Activated CD8-positive, alpha-beta memory T cell treated with anti-CD3 and anti-CD28 coated beads for 1 hour (primary cell): ENCODE measurements at regions not wholly inside any gene's neighbourhood (a gene's known extent, or its start where the extent isn't known, plus 50 kb on each side); places are given as distances from the start of the nearest gene placed in this dataset.
"Not testable (repeated sequence)": the region's sequence is repeated elsewhere in the genome, so short reads cannot be mapped to it uniquely, and the experiment has no call there.

Experiments
- DNase-seq, 2 donors: peaks; one replicate each; pipeline ENCODE4 v3.0.0-alpha.2; 2020; ENCODE audit warnings: low read depth in 1 of 2; ENCODE audit errors: extremely low read depth in 1 of 2

DNA sequence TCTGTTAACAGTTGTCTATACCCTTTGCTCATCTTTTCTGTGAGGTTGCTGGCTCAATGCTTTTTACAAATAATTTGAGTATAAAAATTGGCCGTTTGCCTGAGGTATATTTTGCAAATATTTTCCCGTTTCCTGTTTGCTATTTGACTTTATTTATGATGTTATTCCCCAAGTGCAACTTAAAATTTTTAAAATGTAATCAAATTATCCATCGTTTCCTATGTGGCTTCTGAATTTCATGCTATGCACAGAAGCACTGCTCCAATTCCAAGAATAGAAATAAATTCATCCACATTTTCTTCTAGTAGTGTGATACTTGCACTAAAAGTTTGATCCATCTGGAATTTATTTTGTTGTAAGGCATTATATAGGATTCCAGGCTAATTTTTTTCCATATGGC, 123.6 kb downstream of the ZNF608 start:
- no peak for DNase-seq

DNA sequence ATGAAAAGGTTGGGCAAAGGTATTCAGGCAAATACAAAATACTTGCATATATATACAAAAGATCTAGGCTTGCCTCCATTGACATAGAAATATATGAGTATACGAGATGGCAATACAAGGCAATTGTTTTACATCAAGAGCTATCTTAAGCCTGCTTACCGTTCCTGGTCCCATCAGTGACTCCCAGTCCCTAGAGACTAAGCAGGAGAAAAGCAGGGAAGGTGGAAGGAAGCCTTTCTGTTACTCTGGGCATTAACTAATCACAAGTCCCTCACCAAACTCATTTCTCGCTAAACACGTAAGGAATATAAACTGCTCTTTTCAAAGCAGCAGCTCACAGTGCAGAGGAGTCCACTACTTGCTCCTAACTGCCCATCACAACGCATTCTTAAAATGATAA, 125.2 kb downstream of the ZNF608 start:
- no peak for DNase-seq

DNA sequence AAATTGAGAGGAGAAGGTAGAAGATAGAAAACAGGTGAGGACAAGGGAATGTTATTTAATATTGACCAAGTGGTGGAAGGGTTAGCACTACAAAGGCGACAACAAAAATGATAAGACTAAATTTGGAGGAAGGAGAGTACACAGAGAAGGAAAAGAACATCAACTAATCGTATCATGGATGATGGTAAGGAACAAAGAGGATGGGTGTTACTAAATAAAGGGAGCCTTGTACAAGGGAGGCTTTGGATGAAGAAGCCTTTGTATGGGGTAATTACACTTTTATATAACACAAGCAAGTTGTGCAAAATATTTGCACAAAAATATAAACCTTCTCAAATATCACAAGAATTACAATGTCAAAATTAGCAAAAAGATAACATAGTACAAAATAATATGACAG, 125.7 kb downstream of the ZNF608 start:
- no peak for DNase-seq

DNA sequence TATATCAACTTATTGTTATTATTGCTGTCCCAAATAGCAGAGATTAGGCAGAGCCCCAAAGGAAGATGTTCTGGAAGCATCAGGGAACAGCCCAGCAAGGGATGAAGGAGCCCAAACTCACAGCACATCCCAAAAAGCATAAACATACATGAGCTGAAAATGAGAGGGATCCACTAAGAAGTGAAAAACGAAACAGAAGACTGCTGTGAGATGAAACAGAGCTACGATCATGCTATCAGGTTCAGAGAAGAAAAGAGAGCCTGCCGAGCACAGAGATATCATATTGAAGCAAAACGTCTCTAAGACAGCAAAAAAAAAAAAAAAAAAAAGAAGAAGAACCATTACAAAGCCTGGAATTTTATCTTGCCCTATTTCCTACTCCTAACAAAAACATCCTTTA, 127.3 kb downstream of the ZNF608 start:
- no peak for DNase-seq

DNA sequence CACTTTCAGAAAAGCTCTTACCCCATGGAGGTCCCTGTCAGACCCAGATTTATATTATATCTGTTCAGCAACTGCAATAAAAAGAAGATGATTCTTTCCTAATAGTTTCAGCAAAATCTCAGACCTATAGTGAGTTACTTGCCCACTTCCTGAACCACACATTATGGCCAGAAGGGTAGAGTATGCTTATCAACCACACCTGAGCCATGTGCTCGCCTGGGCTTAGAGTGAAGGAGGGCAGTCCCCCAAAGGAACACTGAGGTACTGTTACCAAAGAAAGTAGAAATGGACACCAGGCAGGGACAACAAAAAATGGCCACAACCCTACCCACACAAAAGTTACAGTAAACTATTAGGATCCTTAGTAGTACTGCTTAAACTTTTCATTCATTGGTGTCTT, 128.7 kb downstream of the ZNF608 start:
- no peak for DNase-seq

DNA sequence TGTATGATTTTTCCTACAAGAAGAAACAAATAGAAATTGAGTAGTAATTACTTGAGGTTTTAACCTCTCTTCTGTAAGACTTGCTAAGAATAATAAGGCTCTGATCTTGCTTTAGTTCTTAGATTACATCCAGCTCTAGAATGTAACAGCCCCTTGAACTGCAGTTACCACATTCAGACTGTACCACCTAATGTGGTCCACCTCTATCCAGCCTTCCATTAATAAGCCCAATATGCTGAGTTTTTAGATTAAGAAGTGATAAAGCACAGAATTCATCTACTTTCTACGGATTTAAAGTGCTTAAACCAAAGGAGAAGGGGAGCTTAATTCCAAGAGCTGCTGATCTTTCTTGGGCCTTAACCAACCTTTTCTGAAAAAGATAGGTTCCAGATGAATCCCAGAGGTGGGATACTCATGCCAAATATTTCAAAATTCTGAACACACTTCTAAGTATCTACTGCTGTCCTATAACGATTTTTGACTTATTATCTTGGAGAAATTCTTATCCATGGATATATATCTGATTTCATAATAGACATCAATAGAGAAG, 131.5 kb downstream of the ZNF608 start:
- no peak for DNase-seq

DNA sequence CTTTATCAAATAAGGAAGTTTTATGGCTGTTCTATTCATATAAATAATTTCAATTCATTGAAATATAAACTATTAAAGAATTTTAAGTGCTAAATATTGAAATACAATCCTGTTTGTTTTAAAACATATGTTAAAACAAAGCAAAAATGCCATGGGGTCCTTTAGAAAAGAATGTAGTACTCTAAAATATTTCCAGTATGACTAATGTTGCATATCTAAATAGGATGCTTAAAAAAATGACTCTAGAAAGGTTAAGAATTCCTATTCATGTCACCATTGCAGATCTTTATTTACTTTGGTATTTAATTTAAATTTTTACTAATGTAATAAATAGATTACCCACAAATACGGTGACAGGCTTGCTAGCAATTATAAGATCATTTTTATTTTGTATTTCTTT, 132.3 kb downstream of the ZNF608 start:
- no peak for DNase-seq

DNA sequence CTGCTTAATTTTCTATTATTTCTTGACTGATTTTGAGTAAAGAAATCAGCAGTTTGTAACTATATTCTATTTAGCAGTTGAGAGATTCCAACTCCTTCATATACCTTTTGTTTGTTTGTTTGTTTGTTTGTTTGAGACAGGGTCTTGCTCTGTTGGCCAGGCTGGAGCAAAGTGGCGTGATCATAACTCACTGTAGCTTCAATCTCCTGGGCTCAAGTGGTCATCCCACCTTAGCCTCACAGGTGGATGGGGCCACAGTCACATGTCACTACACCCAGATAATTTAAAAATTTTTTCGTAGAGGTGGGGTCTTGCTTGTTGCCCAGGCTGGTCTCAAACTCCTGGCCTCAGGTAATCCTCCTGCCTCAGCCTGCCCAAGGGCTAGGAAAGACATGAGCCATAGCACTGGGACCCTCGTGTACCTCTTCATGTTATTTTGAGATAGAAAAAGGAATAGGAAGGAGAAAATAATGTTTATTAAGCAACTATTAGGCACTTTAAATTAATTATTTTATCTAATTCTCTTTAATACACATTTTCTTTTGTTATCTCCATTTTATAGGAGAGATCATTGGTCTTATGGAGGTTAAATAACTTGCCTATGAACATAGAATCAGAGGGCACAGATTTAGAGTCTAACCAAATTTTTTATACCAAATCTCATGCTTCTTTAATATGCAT, 133.0 kb downstream of the ZNF608 start:
- DNase-seq: no peak

DNA sequence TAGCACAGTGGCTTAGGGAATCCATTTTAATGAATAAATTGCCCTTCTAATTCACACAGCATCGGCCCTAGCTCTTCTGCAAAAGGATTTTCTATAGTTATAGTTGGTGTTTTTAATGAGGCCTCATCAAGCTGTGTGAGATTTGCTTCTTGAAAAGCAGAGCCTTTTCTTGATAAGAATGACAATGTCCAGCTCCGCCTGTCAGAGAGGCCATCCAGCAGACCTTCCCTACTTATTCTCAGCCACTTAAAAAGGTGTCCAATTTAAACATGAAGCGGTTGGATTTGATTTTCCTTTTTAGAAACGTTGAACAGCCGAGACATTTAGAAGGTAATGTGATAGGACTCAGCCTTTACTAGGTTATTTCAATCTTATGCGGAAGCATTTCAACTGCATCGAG, 134.4 kb downstream of the ZNF608 start:
- no peak for DNase-seq

DNA sequence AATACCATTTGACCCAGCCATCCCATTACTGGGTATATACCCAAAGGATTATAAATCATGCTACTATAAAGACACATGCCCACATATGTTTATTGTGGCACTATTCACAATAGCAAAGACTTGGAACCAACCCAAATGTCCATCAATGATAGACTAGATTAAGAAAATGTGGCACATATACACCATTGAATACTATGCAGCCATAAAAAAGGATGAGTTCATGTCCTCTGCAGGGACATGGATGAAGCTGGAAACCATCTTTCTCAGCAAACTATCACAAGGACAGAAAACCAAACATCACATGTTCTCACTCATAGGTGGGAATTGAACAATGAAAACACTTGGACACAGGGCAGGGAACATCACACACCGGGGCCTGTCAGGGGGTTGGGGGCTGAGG, 135.2 kb downstream of the ZNF608 start:
- not testable (repeated sequence) for DNase-seq

DNA sequence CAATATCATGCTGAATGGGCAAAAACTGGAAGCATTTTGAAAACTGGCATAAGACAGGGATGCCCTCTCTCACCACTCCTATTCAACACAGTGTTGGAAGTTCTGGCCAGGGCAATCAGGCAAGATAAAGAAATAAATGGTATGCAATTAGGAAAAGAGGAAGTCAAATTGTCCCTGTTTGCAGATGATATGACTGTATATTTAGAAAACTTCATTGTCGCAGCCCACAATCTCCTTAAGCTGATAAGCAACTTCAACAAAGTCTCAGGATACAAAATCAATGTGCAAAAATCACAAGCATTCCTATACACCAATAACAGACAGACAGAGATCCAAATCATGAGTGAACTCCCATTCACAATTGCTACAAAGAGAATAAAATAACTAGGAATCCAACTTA, 136.8 kb downstream of the ZNF608 start:
- DNase-seq: not testable (repeated sequence)

DNA sequence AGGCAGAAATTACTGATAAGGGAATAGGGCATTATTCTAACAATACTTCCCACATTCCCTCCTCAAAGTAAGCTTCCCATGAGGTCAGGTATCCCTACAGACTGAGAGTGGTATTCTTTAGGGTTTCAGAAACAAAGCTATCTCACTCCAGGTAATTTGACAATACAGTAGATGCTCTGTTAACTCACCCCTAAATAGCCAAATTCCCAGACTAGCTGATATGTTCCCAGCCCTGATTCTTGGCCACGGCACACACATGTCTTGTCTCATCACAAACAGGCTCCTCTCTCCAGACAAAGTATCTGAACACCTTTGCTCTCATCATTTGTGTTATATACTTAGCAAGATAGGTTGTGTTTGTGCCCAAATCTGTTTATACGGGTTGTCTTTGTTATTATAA, 139.9 kb downstream of the ZNF608 start:
- DNase-seq: no peak

DNA sequence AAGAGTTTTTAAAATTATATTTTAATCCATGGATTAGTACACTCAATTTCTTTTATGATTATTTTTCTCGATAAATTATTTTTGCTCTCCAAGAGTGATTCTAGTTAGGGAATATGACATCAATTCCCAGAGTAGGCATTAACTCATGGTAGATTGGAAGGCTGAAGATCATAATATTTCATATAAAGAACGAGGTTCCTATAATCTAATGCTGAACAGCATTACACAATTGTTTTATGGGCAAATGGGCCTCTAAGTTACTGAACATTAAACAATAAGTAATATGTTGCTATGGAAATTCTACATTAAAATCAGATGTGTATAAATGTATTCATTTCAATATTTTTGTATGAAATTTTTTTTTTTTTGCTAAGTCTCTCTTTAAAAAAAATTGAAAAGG, 140.3 kb downstream of the ZNF608 start:
- DNase-seq: no peak

DNA sequence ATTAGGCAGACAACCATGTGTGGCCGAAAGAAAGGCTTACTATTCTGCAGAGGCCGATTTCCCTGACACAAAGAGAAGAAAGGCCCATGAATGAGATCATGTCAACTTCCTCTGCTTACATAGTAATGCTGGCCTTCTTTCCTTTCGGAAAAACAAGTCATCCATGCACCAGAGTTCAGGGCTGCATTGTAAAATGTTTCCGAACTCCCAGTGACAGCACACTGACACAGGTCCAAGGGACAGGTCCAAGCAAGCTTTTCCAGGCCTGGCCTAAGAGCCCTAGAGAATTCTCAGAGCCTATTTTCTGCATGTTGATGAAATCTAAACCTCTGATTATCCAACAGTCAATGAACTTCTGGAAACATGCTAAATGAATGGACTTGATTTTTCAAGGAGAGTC, 140.9 kb downstream of the ZNF608 start:
- no peak for DNase-seq

DNA sequence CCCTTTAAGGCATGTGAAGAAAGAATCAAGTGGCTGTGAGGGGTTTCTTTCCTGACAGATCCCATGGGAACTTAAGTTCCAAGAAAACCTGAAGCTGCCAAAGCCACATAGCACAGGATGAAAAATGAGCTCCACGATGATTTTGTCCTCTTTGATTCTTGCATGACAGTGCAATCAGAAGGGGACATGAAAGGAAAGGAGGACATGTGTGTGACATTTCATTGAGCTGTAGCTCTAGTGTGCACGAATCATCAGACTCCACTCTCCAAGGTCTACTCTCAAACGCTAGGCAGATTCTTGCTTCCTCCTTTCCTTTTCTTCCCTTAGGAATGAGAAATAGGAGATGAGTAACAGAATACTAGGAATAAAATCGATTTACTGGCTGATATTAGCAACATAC, 142.0 kb downstream of the ZNF608 start:
- DNase-seq: no peak

DNA sequence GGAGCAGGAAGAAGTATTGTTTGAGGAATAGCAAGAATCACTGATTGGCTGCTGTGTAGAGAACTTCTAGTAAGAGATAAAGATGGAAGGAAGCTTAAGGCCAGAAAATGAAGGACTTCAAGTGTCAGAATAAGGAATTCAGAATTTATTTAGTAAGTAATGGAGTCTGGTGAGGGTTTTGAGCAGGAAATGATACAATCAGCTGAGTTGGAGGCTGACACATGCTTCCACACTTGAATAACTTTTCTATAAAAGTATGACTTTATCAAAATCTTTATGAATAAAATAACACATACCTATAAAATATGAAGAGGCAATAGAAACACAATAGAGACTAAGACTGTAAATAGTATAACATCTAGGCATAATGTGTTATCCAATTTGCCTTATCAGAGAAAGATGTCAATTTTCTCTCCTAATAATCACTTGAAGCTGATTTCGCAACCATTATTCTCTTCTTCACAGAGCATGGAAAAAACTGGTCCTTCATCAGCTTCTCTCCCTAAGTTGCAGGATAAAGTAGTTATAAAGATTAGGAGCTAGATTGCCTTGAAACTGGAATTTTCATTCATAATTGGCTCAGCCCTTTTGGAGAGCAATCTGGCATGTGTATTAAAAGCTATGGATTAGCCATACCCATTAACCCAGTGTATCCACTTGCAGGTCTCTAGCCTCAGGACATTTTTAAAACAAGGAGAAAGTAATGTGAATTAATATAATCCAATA, 143.4 kb downstream of the ZNF608 start:
- DNase-seq: no peak

DNA sequence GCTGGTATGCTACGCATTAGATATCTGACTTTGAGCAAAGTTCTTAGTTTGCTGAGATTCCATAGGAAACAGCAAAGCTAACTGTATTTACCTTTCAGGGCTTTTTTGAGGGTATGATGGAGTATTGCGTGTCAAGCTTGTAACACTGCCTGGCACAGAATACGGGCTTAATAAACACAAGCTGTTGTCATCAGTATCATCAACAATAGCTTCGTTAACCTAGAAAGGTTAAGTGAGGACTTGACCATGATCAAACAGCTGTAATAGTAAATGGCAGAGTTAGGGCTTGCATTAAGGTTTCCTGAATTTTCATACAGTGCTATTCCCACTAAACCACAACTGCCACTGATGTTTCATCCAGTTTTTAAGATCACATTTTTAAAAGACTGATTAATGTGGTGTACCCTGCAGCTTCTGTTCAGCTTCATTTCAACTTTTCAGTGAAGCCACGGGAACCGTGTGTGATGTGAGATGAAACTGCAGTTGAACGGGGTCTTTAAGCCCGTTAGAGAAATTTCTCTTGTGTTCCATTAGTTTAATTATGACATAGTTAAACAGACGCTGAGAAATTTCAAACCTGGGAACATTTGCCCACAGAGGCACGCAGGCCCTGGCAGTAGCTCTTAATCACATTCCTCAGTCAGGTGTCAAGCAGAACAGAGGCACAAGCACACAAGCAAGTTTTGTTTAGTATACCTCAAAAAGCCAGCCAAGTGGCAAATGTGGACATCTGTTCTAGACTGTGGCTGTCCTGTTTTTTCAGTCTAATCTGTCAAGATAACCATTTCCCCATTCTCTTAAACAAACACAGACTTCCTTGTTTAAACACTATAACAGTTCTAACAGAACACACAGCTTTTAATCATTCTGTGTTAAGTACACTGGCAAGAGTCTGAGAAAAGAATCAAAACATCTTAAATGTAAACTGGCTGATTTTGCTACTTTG, 147.1 kb downstream of the ZNF608 start:
- DNase-seq: no peak

DNA sequence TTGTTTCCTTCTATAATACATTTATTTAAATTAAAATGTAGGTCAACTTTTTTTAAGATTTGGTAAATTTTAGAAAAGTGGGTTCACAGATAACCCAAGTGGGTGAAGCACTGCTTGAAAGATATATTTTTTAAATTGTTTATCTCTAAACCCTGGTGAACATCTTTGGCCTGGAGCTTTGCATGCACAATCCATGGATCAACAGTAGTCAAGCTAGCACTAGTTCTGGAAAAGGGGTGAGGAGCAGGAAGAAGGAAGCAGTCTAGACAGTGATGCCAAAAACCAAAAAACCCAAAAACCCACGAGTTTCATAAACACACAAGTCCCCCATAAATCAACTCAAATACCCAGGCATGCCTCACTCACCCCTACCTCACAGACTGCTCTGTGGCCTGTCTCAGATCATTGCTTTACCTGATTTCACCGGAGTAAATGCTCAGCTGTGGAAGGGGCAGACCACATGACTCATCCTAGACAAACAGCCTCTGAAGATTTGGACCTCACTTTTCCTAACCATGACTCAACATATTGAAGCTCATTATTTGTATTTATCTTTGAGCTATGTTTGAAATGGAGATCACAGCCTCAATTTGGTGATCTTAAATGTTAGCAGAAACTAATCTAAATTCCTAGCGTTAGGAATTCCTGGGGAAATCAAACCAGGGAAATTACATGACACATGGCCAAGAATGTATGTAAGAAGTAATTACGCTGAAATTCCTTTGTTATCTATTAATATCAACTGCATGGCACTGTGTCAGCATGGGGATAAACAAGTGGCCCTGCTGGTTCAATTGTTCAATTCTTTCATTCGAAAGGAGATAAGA, 149.6 kb downstream of the ZNF608 start:
- no peak for DNase-seq

DNA sequence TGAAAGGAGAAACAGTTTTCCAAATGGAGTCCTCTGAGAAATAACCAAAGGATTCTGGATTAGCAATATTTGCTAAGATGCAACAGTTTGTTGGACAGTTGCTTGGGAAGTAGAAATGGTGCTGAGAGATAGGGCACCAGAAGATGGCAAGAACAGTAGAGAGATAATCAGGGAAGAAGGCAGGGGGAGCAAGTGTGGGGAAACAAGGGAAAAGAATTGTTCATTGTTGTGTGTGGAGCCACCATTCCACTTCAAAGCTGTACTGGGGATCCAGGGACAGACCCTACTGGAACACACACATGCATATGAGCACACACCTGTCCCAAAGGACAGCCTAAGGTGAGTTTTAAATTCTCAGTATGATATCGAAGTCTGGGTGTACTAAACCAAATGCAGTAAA, 152.5 kb downstream of the ZNF608 start:
- no peak for DNase-seq

DNA sequence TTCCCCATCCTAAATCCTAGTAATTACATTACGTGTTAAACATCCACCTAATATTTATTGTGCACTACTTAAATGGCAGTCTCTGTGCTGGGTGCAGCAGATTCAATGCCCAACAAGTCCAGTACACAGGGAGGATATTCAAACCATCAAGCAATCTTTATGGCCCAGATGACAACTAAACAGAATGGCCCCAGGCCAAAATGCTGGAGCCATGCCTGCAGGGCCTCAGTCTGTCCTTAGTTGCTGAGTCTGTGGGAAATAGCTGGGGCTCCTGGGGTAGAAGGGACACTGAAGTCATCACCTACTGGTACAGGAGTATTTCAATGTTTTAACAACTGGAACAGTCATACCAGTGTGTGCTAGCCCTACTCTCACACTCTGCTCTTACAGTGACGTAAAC, 153.5 kb downstream of the ZNF608 start:
- DNase-seq: no peak

DNA sequence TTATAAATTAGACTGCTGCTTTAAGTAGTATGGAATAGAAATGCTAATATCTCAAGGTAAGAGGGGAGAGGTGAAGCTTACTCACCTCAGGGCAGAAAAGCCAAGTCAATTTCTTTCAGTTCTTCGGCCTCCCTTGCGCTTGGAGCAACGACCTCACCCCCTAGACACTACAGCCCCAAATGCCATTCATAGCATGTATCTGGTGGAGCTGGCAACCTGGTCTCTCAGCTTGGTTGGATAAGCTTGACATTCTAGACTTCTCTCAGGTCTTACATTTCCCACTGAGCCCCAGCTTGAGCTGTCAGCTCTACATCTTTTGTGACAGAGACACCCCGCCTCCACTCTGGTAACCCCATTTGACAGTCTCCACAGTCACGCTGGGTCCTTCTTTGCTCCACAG, 154.9 kb downstream of the ZNF608 start:
- no peak for DNase-seq
